HepG2 (cell line): ENCODE measurements at regions not wholly inside any gene's neighbourhood (a gene's known extent, or its start where the extent isn't known, plus 50 kb on each side); places are given as distances from the start of the nearest gene placed in this dataset.

Source experiments
- ATAC-seq: fragments of 200-7000 bp; cut with Tn5 transposase; 3 replicates; pipeline ENCODE4 v1.9.1; 2020; ENCODE audit warnings: mild to moderate bottlenecking, moderate library complexity
- BruUV-seq: library from RNA; stranded (reverse); fragments of 400-500 nt; replicated peaks from 2 replicates; lab custom pipeline; 2021; lab: Mats Ljungman, UMichigan
- CTCF ChIA-PET: fragments of 300-600 bp; formaldehyde crosslinking; extraction: SDS; loops from one replicate; lab custom pipeline; 2021; ENCODE audit warnings: low total read pairs, inconsistent platforms, low intra/inter-chr PET ratio; lab: Yijun Ruan, JAX
- POLR2A ChIA-PET: fragments of 350-600 bp; sonication (Branson Sonifier 250); formaldehyde crosslinking; loops from one replicate; lab custom pipeline; 2020; ENCODE audit warnings: antibody characterized with exemption, inconsistent platforms; lab: Yijun Ruan, JAX
- DNase-seq: peaks from one replicate; pipeline ENCODE4 v3.0.0-alpha.2; 2015; ENCODE audit warnings: low spot score
- FAIRE-seq: peaks from 3 replicates; lab custom pipeline; 2011; peaks lifted over from hg19 to GRCh38; lab: Jason Lieb, UNC
- H2AFZ ChIP-seq: one replicate; pipeline ENCODE4 v1.6.1; 2011; ENCODE audit warnings: low read length, inconsistent platforms
- H3K27ac ChIP-seq: fragments of 300-600 bp; 3 replicates; pipeline ENCODE4 v1.8.0; 2011; ENCODE audit warnings: mixed run types, mild to moderate bottlenecking, mixed read lengths, low read length, inconsistent platforms; ENCODE audit not compliant: insufficient read depth; ENCODE audit errors: extremely low read length
- H3K27me3 ChIP-seq, 2 experiments: fragments of 200-600 bp in 1 of 2; 2 replicates in 1 of 2; 3 replicates in 1 of 2; pipeline versions ENCODE4 v1.6.0 to v1.8.0; 2011; ENCODE audit warnings: low read length in 2 of 2, mild to moderate bottlenecking in 2 of 2, moderate library complexity in 2 of 2, inconsistent platforms in 1 of 2; ENCODE audit not compliant: insufficient read depth in 2 of 2, control insufficient read depth in 1 of 2
- H3K36me3 ChIP-seq, 2 experiments: fragments of 200-600 bp in 1 of 2; replicated peaks in 1 of 2; 2 replicates in 1 of 2; 3 replicates in 1 of 2; pipeline versions ENCODE4 v1.5.1 to v1.8.0; 2011; ENCODE audit warnings: low read length in 2 of 2, inconsistent platforms in 1 of 2; ENCODE audit not compliant: insufficient read depth in 2 of 2, control insufficient read depth in 1 of 2
- H3K4me1 ChIP-seq: 2 replicates; pipeline ENCODE4 v1.5.1; 2012; ENCODE audit warnings: low read length, inconsistent platforms; ENCODE audit not compliant: insufficient read depth
- H3K4me2 ChIP-seq: 2 replicates; pipeline ENCODE4 v1.6.0; 2011; ENCODE audit warnings: low read depth, low read length, inconsistent platforms
- H3K4me3 ChIP-seq, 3 experiments: fragments of 200-600 bp in 1 of 3; sonication (generic), shearing (Covaris generic) in 1 of 3; replicated peaks in 1 of 3; 2 replicates each; pipeline ENCODE4 v1.5.1; 2011 to 2016; ENCODE audit warnings: low read length in 3 of 3, inconsistent platforms in 2 of 3, low read depth in 2 of 3, mild to moderate bottlenecking in 2 of 3, control low read depth in 1 of 3, mixed read lengths in 1 of 3; ENCODE audit not compliant: insufficient read depth in 1 of 3
- H3K79me2 ChIP-seq: one replicate; pipeline ENCODE4 v1.6.1; 2011; ENCODE audit warnings: low read length, inconsistent platforms; ENCODE audit not compliant: insufficient read depth
- H3K9ac ChIP-seq: 2 replicates; pipeline ENCODE4 v1.6.0; 2011; ENCODE audit warnings: mild to moderate bottlenecking, low read depth, low read length, inconsistent platforms; ENCODE audit not compliant: insufficient read depth
- H3K9me3 ChIP-seq: 2 replicates; pipeline ENCODE4 v1.5.1; 2012; ENCODE audit warnings: mild to moderate bottlenecking, low read length
- H4K20me1 ChIP-seq: 2 replicates; pipeline ENCODE4 v1.6.0; 2011; ENCODE audit warnings: inconsistent platforms, mild to moderate bottlenecking, low read length, moderate library complexity; ENCODE audit not compliant: insufficient read depth
- CCAR2 ChIP-seq: fragments of 200-400 bp; formaldehyde crosslinking; optimal IDR thresholded peaks from 2 replicates; pipeline ENCODE3; 2018; ENCODE audit warnings: low read depth, mild to moderate bottlenecking, low read length, moderate library complexity
- CEBPB ChIP-seq: IDR thresholded peaks from 2 replicates; pipeline ENCODE4 v1.6.1; 2011; ENCODE audit warnings: low read depth, low read length, improper control_type of control experiment, borderline replicate concordance
- CEBPG ChIP-seq: IDR thresholded peaks from 2 replicates; pipeline ENCODE4 v1.6.1; 2016
- ELF3 ChIP-seq: IDR thresholded peaks from 2 replicates; pipeline ENCODE4 v1.6.1; 2016; ENCODE audit warnings: missing genetic modification reagents, missing compliant biosample characterization
- FOSL1 ChIP-seq: sonication (generic); formaldehyde crosslinking; IDR thresholded peaks from 2 replicates; pipeline ENCODE4 v1.9.0; 2021; ENCODE audit warnings: missing genetic modification reagents, borderline replicate concordance
- HNRNPH1 ChIP-seq: fragments of 200-400 bp; formaldehyde crosslinking; optimal IDR thresholded peaks from 2 replicates; pipeline ENCODE3; 2017; ENCODE audit warnings: mild to moderate bottlenecking, low read depth, low read length
- RBAK ChIP-seq: sonication (generic); formaldehyde crosslinking; IDR thresholded peaks from 2 replicates; pipeline ENCODE4 v1.5.1; 2020; ENCODE audit warnings: mild to moderate bottlenecking, missing genetic modification reagents
- REL ChIP-seq: sonication (generic); formaldehyde crosslinking; conservative IDR thresholded peaks from 2 replicates; pipeline ENCODE4 v1.8.0; 2022; ENCODE audit warnings: mild to moderate bottlenecking, missing genetic modification reagents, moderate library complexity
- TAF15 ChIP-seq: fragments of 200-400 bp; formaldehyde crosslinking; IDR thresholded peaks from one replicate; pipeline ENCODE4 v1.6.1; 2018; ENCODE audit warnings: mild to moderate bottlenecking, low read depth, low read length; ENCODE audit not compliant: poor library complexity, severe bottlenecking
- ZBTB38 ChIP-seq: sonication (generic); formaldehyde crosslinking; IDR thresholded peaks from 2 replicates; pipeline ENCODE4 v1.5.1; 2020; ENCODE audit warnings: mild to moderate bottlenecking, missing genetic modification reagents
- ZBTB7A ChIP-seq: sonication (generic); formaldehyde crosslinking; IDR thresholded peaks from 2 replicates; pipeline ENCODE4 v1.8.0; 2022; ENCODE audit warnings: mild to moderate bottlenecking, missing genetic modification reagents
- ZNF230 ChIP-seq: sonication (generic); formaldehyde crosslinking; IDR thresholded peaks from 2 replicates; pipeline ENCODE4 v1.4.0; 2020; ENCODE audit warnings: mild to moderate bottlenecking, missing genetic modification reagents
- ZNF263 ChIP-seq: sonication (generic); formaldehyde crosslinking; IDR thresholded peaks from 2 replicates; pipeline ENCODE4 v1.4.0; 2020; ENCODE audit warnings: missing genetic modification reagents
- ZNF552 ChIP-seq: sonication (generic); formaldehyde crosslinking; IDR thresholded peaks from 2 replicates; pipeline ENCODE4 v1.9.0; 2022; ENCODE audit warnings: missing genetic modification reagents, mild to moderate bottlenecking, borderline replicate concordance
- ZNF619 ChIP-seq: sonication (generic); formaldehyde crosslinking; IDR thresholded peaks from 2 replicates; pipeline ENCODE4 v1.4.0; 2020; ENCODE audit warnings: mild to moderate bottlenecking, missing genetic modification reagents
- ZNF749 ChIP-seq: sonication (generic); formaldehyde crosslinking; IDR thresholded peaks from 2 replicates; pipeline ENCODE4 v1.8.0; 2022; ENCODE audit warnings: mild to moderate bottlenecking, missing genetic modification reagents, moderate library complexity, borderline replicate concordance
- ZNF878 ChIP-seq: sonication (generic); formaldehyde crosslinking; IDR thresholded peaks from 2 replicates; pipeline ENCODE4 v1.8.1; 2023; ENCODE audit warnings: mild to moderate bottlenecking, missing genetic modification reagents, moderate library complexity
- WGBS: methylation state at CpG from one replicate; pipeline ENCODE4 v1.1.6; 2017; ENCODE audit warnings: low lambda C conversion rate; 5-methylcytosine and 5-hydroxymethylcytosine counted together
- in situ Hi-C: cut with HindIII; loops from 2 replicates; pipeline ENCODE4 v1.10.0; 2017; ENCODE audit warnings: low pct_unique_long_range_greater_than_20kb; ENCODE audit not compliant: extremely low pct_ligation_motif_present
- intact Hi-C: fragments of 100-400 bp; cut with micrococcal nuclease; formaldehyde crosslinking; loops from one replicate; pipeline ENCODE4 v1.10.0; 2022; ENCODE audit not compliant: unreplicated experiment
- TF ChIP-seq, protein P1 (sequence below): sonication (generic); formaldehyde crosslinking; IDR thresholded peaks from 2 replicates; pipeline ENCODE4 v1.4.0; 2020; ENCODE audit warnings: missing genetic modification reagents
- TF ChIP-seq, protein P2 (sequence below), 2 experiments: sonication (generic) in 1 of 2; formaldehyde crosslinking in 1 of 2; IDR thresholded peaks; 2 replicates each; pipeline versions ENCODE4 v1.5.1 to v1.6.1; 2011 to 2020; ENCODE audit warnings: borderline replicate concordance in 1 of 2, low read depth in 1 of 2, low read length in 1 of 2, mild to moderate bottlenecking in 1 of 2, missing genetic modification reagents in 1 of 2, moderate library complexity in 1 of 2
- TF ChIP-seq, protein P3 (sequence below): sonication (generic); formaldehyde crosslinking; IDR thresholded peaks from 2 replicates; pipeline ENCODE4 v1.5.1; 2020; ENCODE audit warnings: missing genetic modification reagents, mild to moderate bottlenecking, borderline replicate concordance

GRCh38 chr5:162911873-162912272 lies 525.5 kb upstream of the CCNG1 start (continued):
- TF ChIP-seq REL = no peak
- no peak for TF ChIP-seq FOSL1 (CRISPR knock-in tag)
- no peak for TF ChIP-seq HNRNPH1
- no peak for TF ChIP-seq ZNF619 (CRISPR knock-in tag)
- TF ChIP-seq, protein P1, sequence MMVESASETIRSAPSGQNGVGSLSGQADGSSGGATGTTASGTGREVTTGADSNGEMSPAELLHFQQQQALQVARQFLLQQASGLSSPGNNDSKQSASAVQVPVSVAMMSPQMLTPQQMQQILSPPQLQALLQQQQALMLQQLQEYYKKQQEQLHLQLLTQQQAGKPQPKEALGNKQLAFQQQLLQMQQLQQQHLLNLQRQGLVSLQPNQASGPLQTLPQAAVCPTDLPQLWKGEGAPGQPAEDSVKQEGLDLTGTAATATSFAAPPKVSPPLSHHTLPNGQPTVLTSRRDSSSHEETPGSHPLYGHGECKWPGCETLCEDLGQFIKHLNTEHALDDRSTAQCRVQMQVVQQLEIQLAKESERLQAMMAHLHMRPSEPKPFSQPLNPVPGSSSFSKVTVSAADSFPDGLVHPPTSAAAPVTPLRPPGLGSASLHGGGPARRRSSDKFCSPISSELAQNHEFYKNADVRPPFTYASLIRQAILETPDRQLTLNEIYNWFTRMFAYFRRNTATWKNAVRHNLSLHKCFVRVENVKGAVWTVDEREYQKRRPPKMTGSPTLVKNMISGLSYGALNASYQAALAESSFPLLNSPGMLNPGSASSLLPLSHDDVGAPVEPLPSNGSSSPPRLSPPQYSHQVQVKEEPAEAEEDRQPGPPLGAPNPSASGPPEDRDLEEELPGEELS (CRISPR knock-in tag) = no peak

DNA sequence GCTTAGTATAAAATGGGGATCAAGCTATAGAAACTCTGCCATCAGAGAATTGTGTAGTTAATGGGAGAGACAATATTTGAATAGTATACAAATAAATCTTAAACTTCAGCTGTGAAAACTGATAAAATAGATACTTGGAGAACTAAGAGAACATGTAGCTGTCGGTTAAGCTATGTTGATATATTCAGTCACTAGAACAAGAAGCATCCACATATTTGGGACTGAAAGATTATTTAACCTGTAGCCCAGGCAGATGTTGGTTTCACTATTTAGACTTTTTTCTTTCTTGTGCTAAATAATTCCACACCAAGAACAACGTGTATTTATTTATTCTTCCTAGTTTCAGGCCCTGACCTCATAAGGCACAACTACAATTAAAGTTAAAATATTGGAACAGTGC lies 521.0 kb upstream of the CCNG1 start:
- H2AFZ ChIP-seq = no peak overlapping the region
- 3% methylated on average over 2 of the region's 2 CpGs for WGBS
- DNase-seq (no peak), FAIRE-seq (no peak), ATAC-seq (no peak)
- no peak overlapping the region for H3K9ac ChIP-seq
- peaks cover 60% of the 10 kb centered on the region for H3K9me3 ChIP-seq
- H3K36me3 ChIP-seq = no peaks in the 10 kb centered on the region
- ChIA-PET POLR2A (no interaction called here), CTCF (no interaction called here)
- in situ Hi-C loops = no loop called here
- no peaks in the 10 kb centered on the region for H3K79me2 ChIP-seq
- no peak overlapping the region for H3K4me3 ChIP-seq
- intact Hi-C loops = no loop called here
- no peak overlapping the region for H3K27ac ChIP-seq
- H3K4me1 ChIP-seq = no peaks in the 10 kb centered on the region
- no peaks in the 10 kb centered on the region for H4K20me1 ChIP-seq
- no TSS peak for BruUV-seq
- no peaks in the 10 kb centered on the region for H3K27me3 ChIP-seq
- no peak overlapping the region for H3K4me2 ChIP-seq
- TF ChIP-seq ZNF263 (no peak), ZNF230 (CRISPR knock-in tag) (no peak), ZNF552 (CRISPR knock-in tag) (no peak), ZBTB38 (CRISPR knock-in tag) (no peak), ELF3 (CRISPR knock-in tag) (no peak), TAF15 (no peak), ZNF878 (CRISPR knock-in tag) (no peak), RBAK (no peak), ZNF749 (CRISPR knock-in tag) (no peak), ZBTB7A (CRISPR knock-in tag) (no peak), CCAR2 (no peak), CEBPG (no peak), CEBPB (no peak)
- TF ChIP-seq, protein P2, sequence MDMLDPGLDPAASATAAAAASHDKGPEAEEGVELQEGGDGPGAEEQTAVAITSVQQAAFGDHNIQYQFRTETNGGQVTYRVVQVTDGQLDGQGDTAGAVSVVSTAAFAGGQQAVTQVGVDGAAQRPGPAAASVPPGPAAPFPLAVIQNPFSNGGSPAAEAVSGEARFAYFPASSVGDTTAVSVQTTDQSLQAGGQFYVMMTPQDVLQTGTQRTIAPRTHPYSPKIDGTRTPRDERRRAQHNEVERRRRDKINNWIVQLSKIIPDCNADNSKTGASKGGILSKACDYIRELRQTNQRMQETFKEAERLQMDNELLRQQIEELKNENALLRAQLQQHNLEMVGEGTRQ (IDR thresholded peaks at IDR 0.05; ENCODE audit: low read depth, low read length) = no peak
- TF ChIP-seq, protein P2 (CRISPR knock-in tag; IDR thresholded peaks at IDR 0.05; ENCODE audit: borderline replicate concordance) = no peak
- TF ChIP-seq, protein P3, sequence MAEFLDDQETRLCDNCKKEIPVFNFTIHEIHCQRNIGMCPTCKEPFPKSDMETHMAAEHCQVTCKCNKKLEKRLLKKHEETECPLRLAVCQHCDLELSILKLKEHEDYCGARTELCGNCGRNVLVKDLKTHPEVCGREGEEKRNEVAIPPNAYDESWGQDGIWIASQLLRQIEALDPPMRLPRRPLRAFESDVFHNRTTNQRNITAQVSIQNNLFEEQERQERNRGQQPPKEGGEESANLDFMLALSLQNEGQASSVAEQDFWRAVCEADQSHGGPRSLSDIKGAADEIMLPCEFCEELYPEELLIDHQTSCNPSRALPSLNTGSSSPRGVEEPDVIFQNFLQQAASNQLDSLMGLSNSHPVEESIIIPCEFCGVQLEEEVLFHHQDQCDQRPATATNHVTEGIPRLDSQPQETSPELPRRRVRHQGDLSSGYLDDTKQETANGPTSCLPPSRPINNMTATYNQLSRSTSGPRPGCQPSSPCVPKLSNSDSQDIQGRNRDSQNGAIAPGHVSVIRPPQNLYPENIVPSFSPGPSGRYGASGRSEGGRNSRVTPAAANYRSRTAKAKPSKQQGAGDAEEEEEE (CRISPR knock-in tag) = no peak
